LNCaP clone FGC (cell line): ENCODE measurements at regions not wholly inside any gene's neighbourhood (a gene's known extent, or its start where the extent isn't known, plus 50 kb on each side); places are given as distances from the start of the nearest gene placed in this dataset.

Source experiments
- DNase-seq: peaks from one replicate; pipeline ENCODE4 v3.0.0-alpha.2; 2011; ENCODE audit warnings: low read depth
- H3K4me3 ChIP-seq: 2 replicates; pipeline ENCODE4 v1.5.1; 2011; ENCODE audit warnings: mild to moderate bottlenecking, low read depth, low read length, control low read depth
- CTCF ChIP-seq: IDR thresholded peaks from 2 replicates; pipeline ENCODE4 v1.5.1; 2012; ENCODE audit warnings: mild to moderate bottlenecking; ENCODE audit not compliant: control insufficient read depth, insufficient read depth; ENCODE audit errors: extremely low read depth

DNA sequence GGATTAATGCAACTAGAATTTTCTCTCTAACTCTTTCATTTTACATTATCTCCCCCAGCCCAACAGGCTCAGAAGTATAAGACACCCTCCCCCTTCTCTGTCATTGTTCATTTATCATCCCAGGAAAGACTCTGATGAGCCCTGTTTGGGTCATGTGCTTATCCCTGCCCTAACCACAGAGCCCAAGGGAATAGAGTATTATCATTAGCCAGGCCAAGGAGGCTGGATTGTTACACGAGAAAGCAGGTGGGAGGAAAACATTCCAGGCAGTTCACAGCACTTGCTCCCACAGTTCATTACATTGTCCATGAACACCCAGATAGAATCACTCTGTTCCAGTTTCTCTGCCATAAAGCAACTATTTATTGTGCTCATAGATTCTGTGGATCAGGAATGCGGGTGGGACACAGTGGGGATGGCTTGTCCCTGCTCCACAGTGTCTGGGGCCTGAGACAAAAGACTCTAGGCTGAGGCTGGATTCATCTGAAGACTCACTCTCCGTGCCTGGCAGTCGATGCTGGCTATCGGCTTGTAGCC, 59.5 kb upstream of the TMEM215 start:
- H3K4me3 ChIP-seq: no peak overlapping the region
- TF ChIP-seq CTCF: no peak
- no peak for DNase-seq

DNA sequence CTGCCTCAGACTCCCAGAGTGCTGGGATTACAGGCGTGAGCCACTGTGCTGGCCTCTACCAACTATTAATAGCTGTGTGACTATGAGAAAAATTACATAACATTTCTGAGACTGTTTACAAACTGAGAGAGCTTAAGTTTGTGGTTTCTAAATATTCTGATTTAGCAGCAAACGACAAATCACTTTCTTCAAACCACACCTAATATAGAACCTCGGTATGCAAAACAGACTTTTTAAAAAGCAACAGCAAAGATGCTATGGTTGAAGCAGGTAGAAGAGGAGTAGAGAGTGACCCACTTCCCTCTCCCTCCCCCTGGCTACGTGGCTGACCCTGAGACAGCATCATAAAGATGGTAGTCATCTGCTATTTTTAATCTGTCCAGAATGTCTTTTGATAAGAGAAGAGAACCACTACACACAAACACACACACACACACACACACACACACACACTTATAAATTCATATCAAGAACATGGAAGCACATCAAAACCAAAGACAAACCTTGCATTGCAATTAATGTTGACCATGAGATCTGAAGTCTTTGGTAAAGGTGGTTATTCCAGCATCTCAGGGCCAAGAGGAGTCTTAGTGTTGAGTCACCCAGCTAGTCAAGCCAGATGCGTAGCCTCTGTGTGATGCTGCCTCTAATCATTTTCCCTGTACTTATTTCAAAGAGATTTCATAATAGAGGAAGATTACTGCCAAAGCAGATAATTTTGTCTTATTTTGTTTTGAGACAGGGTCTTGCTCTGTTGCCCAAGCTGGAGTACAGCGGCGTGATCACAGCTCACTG, 58.1 kb upstream of the TMEM215 start:
- no peak for TF ChIP-seq CTCF
- DNase-seq: no peak
- H3K4me3 ChIP-seq: no peak overlapping the region

- no peak for DNase-seq
- no peak overlapping the region for H3K4me3 ChIP-seq
- no peak for TF ChIP-seq CTCF
Observed at GRCh38 chr9:32728181-32728580, 55.2 kb upstream of the TMEM215 start.
